GM18517 (cell line): ENCODE measurements at regions not wholly inside any gene's neighbourhood (a gene's known extent, or its start where the extent isn't known, plus 50 kb on each side); places are given as distances from the start of the nearest gene placed in this dataset.
A peak's percentile ranks its signal among the peaks of the same experiment; 100 is the strongest.
"Not testable (repeated sequence)": the region's sequence is repeated elsewhere in the genome, so short reads cannot be mapped to it uniquely, and the experiment has no call there.

Source experiments
- ATAC-seq: cut with Tn5 transposase; IDR thresholded peaks from one replicate; pipeline ENCODE4 v1.9.1; 2021; ENCODE audit warnings: mild to moderate bottlenecking, moderate library complexity; ENCODE audit not compliant: unreplicated experiment

GRCh38 chr1:219863816-219864215, 64.5 kb downstream of the SLC30A10 start:
- ATAC-seq = not testable (repeated sequence)

DNA sequence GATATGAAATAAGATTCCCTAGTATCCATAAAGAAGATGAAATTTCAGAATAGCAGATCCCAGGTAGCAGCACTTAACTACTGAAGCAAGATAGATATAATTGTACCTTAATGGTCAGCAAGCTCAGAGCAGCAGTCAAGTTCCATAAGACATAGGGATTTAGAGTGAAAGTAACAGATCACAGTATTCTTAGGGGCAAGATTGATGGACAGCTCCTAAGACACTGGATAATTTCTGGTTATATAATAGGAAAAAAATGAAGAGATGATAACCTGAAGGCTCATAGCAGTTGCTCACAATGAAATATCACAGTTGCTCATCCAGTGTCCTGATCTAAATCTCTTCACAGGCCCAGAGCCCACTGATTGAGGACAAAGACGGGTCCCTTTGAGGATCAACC, 66.0 kb downstream of the SLC30A10 start:
- ATAC-seq = no peak

GRCh38 chr1:219858980-219859379, 69.4 kb downstream of the SLC30A10 start:
- no peak for ATAC-seq

GRCh38 chr1:219847215-219847855, 81.0 kb downstream of the SLC30A10 start:
- ATAC-seq = no peak

DNA sequence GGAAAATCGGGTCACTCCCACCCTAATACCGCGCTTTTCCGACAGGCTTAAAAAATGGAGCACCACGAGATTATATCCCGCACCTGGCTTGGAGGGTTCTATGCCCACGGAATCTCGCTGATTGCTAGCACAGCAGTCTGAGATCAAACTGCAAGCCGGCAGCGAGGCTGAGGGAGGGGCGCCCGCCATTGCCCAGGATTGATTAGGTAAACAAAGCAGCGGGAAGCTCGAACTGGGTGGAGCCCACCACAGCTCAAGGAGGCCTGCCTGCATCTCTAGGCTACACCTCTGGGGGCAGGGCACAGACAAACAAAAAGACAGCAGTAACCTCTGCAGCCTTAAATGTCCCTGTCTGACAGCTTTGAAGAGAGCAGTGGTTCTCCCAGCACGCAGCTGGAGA, 88.8 kb downstream of the SLC30A10 start:
- ATAC-seq = not testable (repeated sequence)

- ATAC-seq = no peak
These were observed 90.4 kb downstream of the SLC30A10 start for GRCh38 chr1:219837994-219838294.

- ATAC-seq = no peak
These were observed 90.9 kb downstream of the SLC30A10 start for GRCh38 chr1:219837274-219837993.

DNA sequence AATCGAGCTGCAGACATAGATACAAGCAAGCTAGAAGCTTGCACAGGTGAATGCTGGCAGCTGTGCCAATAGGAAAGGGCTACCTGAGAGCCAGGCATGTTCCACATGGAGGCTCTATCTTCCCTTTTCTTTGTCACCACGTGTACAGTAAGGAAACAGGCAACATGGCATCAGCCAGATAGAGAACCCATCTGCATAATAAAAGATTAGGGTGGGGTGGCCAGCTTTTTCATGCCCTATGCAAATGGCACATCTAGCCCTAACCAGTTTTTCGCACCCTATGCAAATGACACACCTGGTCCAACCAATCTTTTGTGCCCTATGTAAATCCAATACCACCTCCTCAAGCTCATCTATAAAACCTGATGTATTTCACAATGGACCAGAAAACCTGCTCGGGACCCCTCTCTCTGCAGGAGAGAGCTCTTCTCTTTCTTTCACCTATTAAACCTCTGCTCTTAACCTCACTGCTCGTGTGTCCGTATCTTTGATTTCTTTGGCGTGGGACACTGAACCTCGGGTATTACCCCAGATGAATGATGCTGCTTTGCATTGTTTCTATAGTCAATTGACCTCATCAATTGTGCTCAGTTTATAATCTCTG, 93.9 kb downstream of the SLC30A10 start:
- ATAC-seq = no peak

DNA sequence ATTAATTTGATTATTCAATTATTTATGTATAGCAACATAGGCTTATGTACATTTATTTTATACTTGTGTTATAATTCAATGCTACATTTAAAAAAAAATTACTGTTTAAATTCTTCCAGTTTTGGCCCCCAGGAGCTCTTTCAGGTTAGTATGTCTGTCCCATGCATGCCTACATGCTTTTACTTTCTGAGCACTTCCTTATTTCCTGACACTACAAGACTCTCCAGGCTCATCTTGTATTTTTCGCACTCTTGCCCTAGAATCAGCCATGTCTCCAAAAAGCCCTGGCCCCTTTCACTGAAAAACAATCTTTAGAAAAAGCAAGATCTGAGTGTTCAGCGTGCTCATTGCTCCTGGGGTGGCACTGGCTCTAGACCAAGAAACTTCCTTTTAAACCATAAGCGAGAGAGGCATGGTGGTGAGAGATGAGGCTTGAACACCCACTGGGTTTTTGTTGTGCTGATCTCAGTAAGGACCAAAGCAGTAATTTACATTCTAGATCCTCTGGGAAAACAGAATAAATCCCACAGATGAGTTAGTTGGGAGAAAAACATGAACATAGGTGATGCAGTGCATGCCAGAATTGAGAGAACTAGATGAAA, 95.0 kb downstream of the SLC30A10 start:
- ATAC-seq = no peak

- ATAC-seq = no peak
These were observed 102.1 kb downstream of the SLC30A10 start for GRCh38 chr1:219826290-219826689.

DNA sequence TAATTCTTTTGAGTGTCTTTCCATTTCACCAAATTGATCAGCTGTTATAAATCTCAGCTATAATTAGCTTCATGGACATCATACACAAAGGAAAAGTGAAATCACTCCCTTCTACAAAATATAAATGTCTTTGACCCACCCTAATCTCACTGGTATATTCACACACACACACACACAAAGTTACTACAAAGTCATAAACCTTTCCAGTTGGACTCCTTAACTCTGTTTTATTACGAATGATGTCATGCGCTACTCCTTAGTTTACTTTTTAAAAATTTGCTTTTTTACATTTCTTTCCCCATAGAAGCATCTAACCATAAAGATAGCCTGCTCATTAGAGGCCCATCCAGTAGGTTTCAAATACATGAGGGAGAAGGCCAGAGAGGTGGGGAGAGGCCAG, 103.0 kb downstream of the SLC30A10 start:
- no peak for ATAC-seq

- ATAC-seq = no peak
These were observed 104.0 kb downstream of the SLC30A10 start for GRCh38 chr1:219824338-219824737.

DNA sequence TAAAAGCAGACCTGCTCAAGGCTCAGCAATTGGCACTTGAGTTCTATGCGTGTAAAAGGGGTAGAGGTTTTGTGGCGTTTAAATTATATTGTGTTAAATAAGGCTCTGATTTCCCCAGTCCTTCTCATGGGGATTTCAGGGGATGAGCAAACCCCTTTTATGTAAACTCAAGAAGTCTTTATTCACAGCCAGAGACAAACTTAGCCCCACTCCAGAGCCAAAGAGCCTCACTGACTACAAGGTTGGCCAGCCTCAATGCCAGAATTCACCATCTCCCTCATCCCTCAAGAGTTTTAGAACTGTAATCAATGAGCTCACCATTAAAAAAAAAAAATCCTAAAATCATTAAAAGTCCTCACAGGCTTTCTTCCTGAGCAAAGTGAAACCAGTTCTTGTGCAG, 107.8 kb downstream of the SLC30A10 start:
- ATAC-seq = no peak

DNA sequence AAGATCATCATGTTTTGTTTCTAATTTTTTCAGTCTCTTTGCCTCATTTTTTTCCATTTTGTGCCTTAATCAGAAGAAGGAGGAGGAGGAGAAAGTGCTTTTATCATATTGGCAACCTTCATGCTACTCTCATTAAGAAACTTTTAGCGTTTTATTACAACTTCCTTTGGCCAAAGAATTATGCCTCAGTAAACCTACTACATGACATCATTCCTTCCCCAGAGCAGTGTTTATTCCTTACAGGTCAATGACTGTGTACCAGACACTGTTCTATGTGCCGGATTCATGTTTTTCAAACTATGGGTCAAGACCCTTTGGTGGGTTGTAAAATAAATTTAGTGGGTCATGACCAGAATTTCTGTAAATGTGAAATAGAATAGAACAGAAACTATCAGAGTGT, 110.4 kb downstream of the SLC30A10 start:
- no peak for ATAC-seq

- no peak for ATAC-seq
These were observed 115.1 kb downstream of the SLC30A10 start for GRCh38 chr1:219813294-219813693.

DNA sequence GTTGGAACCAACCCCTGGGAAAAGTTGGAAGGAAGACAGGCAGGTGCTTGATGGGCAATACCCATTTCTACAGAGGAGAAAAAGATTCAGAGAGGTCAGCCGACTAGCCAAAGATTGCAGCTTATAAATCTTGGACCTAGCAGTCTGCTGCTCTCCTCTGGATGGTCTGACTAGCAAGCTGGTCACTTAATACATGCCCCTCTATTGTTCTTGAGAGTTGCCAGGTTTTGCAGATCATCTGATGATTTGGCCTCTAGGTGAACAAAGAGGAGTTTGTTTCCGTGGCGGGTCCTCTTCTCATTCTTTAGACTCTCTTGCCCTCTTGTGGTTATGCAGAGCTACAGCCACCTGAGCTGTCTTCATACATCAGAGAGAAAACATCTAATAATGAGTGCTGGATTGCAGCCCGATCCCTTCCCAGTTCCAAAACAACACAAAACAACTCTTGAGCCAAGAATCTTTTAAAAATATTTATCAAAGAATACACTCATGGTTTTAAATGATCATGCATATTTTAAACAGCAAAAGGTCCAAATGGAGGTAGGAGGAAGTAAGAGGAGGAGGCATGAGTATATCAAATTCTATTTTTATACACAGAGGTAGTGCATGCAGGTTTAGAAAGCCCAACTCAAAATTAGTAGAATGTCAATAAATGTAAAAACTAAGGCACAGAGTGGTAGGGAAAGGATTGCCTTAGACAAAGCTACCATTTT, 115.7 kb downstream of the SLC30A10 start:
- peak; percentile 81 for ATAC-seq

DNA sequence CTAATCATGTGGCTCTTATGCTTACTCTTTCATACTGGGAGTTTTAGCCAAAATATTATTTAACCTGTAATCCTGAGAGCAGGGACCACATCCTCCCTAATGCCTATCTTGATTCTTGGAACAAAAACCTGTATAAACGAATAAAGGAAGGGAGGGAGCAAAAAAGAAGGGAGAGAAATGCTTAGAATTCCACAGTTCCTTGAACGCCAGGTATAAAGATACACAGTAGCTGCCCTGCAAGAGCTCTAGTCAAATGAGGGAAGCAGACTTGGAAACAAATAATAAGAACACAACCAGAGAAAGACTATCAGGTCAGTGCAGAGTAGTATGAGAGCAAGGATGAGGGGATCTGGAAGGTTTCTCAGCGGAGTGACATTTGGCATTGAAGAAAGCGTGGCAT, 116.3 kb downstream of the SLC30A10 start:
- ATAC-seq = no peak

GRCh38 chr1:219810451-219810850, 117.9 kb downstream of the SLC30A10 start:
- ATAC-seq = no peak

DNA sequence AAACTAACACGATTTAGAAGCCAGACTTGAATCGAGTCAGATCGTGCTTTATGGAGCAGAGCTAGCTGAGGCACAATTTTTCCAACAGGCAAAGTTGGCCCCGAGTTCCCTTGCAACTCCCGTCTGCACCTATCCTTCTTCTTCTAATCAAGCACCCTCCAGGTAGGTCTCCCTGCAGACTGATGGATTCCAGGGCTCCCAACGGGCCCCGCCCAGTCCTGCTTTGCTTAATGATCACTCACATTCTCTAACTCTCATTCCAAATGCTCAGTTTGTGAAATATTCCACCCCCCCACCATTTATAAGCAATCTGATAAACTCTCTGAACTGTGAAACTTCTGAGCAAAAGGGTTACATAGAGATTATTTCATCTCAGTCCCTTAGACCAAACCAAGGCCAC, 119.6 kb downstream of the SLC30A10 start:
- no peak for ATAC-seq

GRCh38 chr1:219806642-219807041, 121.7 kb downstream of the SLC30A10 start:
- no peak for ATAC-seq

- ATAC-seq = no peak
These were observed 122.3 kb downstream of the SLC30A10 start for GRCh38 chr1:219806020-219806419.
